ENCODE measurements at regions not wholly inside any gene's neighbourhood (a gene's known extent, or its start where the extent isn't known, plus 50 kb on each side); places are given as distances from the start of the nearest gene placed in this dataset.

- no peak for DNase-seq (ENCODE audit: low read depth, low spot score)
- no peak overlapping the region for H3K27ac ChIP-seq
Measured at GRCh38 chr15:36275656-36276055, 303.8 kb upstream of the CDIN1 start.

DNA sequence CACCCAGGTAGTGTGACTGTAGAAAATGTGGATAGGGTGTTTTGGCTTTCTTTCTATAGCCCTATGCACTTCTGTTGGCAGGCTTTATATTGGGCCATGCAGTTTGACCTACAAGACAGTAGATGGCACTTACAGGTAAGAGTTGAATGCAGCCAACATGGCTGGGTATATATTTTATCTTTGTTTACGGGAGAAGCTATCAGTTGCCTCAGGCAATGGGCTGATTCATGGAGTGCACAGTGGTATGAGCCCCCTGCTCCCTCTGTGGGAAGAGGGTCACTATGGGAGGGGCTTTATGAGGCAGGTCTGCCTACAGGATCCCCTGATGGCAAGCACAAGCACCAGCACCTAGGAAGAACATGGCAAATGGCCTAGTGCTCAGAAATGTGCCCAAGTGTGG is 301.2 kb upstream of the CDIN1 start:
- H3K27ac ChIP-seq, result no peak overlapping the region
- DNase-seq (ENCODE audit: low read depth, low spot score), result no peak

DNA sequence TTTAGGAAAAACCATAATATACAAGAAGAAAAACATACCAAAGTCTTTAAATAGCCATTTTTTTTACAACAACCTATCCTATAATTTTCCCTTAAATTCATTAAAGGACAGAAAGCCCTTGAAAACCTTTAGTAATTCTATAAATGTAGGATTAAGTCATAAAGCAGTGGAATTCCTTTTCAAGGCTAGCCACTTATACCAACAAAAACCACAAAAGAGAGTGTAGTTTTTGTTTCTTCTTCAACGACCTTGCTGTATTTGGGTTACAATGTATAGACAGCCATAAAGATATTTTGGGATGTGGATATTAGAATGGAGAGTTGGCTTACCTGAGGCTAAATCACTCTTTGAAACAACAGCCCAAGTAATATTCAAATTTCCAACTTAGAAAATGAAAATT is 296.6 kb upstream of the CDIN1 start:
- no peak for DNase-seq (ENCODE audit: low read depth, low spot score)
- no peak overlapping the region for H3K27ac ChIP-seq

DNA sequence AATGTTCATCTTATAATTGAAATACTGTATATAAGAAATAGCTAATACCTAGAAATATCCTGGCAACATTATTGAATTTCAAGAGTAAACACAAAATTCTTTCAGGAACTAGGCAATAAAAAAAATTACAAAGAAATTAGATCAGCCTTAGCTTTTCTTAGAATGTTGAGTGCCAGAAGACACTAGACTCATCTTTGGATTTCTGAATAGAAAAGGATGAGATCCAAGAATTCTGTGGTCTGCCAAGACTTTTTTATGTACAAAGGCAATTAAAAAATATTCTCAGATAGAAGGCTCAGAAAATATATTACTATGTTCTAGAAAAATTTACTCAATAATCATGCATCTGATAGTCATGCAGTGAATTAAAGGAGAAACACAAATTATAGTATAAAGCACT is 294.5 kb upstream of the CDIN1 start:
- no peak overlapping the region for H3K27ac ChIP-seq
- DNase-seq (ENCODE audit: low read depth, low spot score), result no peak

DNA sequence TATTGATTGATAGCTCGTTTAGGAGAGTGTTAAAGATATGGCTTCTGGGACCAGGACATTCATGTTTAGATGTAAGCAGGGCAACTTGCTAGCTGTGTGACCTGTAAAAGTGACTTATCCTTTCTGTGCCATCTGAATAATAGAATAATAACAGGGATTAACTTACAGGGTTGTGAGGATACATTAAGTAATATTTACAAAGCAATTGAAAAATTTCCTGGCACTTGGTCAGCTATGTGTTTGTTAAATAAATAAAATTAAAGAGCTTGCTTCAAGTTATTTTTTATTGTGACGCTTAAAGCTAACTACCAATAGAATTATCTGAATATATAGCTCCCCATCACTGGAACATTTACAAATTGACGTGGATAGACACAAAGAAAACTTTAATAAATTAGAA is 287.9 kb upstream of the CDIN1 start:
- no peak overlapping the region for H3K27ac ChIP-seq
- DNase-seq (ENCODE audit: low read depth, low spot score), result no peak

- no peak overlapping the region for H3K27ac ChIP-seq
- no peak for DNase-seq (ENCODE audit: low read depth, low spot score)
Measured at GRCh38 chr15:36294359-36294758, 285.1 kb upstream of the CDIN1 start.

- no peak for DNase-seq (ENCODE audit: low read depth, low spot score)
- H3K27ac ChIP-seq, result no peak overlapping the region
Measured at GRCh38 chr15:36301947-36302346, 277.5 kb upstream of the CDIN1 start.

DNA sequence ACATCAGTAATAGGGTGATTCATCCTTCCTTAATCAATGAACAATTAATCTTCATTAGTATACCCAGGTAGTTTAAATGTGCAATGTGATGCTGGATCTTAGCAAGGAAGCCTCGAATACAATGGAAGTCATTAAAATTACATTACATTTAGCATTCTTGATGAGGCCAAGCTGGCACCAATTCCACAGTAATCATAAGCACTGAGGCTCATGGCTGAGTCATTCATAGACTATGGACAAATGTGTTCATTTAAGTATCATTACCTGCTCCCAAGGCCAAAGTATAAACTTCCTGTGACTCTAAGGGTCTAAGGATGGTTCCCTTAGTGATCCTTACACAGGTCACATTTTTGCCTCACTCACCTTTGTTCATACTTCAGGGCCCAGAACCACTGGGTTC is 266.4 kb upstream of the CDIN1 start:
- no peak for DNase-seq (ENCODE audit: low read depth, low spot score)
- H3K27ac ChIP-seq, result no peak overlapping the region

GRCh38 chr15:36313736-36314280 is 265.6 kb upstream of the CDIN1 start:
- H3K27ac ChIP-seq, result no peak overlapping the region
- no peak for DNase-seq (ENCODE audit: low read depth, low spot score)

GRCh38 chr15:36315649-36316048 is 263.8 kb upstream of the CDIN1 start:
- no peak overlapping the region for H3K27ac ChIP-seq
- no peak for DNase-seq (ENCODE audit: low read depth, low spot score)

GRCh38 chr15:36323615-36324014 is 255.8 kb upstream of the CDIN1 start:
- no peak overlapping the region for H3K27ac ChIP-seq

DNA sequence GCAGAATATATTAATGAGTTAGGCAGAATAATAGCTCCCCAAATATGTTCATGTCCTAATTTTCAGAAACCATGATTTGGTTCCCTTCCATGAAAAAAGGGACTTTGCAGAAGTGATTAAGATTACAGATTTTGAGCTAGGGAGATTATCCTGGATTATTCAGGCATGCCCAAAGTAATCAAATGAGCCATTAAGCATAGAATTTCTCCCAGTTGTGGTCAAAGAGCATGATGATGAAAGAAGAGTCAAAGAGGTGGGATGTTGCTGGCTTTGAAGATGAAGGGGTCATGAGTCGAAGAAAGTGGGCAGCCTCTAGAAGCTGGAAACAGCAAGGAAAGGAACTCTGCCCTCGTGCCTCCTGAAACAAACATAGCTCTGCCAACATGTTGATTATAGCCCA is 254.2 kb upstream of the CDIN1 start:
- H3K27ac ChIP-seq, result no peak overlapping the region
- DNase-seq (ENCODE audit: low read depth, low spot score), result no peak

More at GRCh38 chr15:36323615-36324014, 255.8 kb upstream of the CDIN1 start:
- DNase-seq (ENCODE audit: low read depth, low spot score), result no peak

DNA sequence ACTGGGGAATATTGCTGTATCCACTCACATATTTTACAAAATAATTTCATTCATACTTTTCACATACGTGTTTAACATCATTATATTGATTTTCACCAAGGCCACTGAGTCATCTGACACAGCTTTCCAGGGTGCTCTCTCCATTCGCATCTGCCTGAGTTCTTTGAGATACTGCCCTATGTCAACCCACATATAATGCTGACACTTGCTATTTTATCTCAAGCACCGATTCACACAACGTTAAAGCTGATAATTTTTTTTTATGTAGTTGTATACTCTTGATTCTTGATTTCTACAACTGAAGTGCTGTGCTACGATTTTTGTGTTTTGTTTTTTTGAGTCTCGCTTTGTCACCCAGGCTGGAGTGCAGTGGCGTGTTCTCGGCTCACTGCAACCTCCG is 249.8 kb upstream of the CDIN1 start:
- DNase-seq (ENCODE audit: low read depth, low spot score), result no peak
- H3K27ac ChIP-seq, result no peak overlapping the region

DNA sequence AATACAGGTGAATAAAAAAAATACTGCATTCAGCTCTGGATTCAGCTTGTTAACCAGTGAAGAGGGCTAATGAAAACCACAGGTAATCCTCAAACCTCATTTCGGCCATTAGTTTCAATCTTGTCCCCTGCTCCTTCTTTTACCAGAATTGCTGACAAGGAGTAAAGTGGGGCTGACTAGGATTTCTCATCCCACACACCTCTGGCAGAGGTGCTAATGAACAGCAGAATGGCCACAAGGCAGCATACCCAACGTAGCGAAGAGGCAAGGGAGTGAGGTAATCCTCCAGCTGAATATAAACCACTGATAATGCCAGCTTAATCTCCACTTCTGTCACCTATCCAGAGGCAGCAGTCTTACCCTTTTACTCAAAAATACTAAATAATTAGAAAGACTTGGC is 248.8 kb upstream of the CDIN1 start:
- H3K27ac ChIP-seq, result no peak overlapping the region
- no peak for DNase-seq (ENCODE audit: low read depth, low spot score)

DNA sequence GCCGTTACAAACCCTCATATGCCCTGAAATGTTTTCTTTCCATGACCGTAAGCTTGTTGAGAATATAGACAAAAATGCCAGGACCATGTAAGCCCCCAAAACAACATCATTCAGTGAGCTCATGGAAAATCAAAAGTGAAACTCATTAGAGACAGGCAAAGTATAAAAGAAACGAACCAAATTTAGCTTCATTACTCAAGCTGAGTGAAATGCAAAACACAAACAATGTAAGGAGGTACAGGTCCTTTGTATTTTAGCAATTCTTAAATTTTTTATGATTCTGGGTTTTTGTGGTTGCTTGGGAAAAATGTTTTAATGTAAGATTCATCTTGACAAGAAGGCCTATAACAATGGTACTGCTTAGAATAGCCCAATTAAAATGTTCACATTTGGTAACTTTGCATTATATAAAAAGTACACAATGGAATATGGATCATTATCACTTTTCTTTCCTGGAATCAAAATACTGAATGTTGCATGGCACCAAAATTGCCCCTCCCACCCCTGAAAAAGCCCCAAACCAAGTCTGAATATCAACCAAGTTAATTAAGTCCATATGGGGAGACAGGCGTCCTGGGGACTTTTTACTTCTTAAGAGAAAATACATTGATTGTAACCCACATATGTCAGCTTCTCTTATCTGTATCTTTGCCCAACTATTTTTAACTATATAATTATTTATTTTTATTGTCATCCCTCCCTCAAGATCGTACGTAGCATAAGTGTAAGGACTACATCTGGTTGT is 247.7 kb upstream of the CDIN1 start:
- DNase-seq (ENCODE audit: low read depth, low spot score), result no peak
- no peak overlapping the region for H3K27ac ChIP-seq

GRCh38 chr15:36332301-36332700 is 247.1 kb upstream of the CDIN1 start:
- no peak for DNase-seq (ENCODE audit: low read depth, low spot score)
- no peak overlapping the region for H3K27ac ChIP-seq

DNA sequence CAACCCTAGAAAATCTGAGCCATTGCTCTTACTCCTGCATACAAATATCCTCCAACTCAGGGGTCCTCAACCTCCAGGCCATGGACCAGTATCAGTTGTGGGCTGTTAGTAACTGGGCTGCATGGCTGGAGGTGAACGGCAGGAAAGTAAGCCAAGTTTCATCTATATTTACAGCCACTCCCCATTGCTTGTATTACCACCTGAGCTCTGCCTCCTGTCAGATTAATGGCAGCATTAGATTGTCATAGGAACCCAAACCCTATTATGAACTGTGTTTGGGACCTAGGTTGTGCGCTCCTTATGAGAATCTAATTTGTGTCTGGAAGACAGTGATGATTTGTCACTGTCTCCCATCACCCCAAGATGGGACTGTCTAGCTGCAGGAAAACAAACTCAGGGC is 246.5 kb upstream of the CDIN1 start:
- H3K27ac ChIP-seq, result no peak overlapping the region
- no peak for DNase-seq (ENCODE audit: low read depth, low spot score)

DNA sequence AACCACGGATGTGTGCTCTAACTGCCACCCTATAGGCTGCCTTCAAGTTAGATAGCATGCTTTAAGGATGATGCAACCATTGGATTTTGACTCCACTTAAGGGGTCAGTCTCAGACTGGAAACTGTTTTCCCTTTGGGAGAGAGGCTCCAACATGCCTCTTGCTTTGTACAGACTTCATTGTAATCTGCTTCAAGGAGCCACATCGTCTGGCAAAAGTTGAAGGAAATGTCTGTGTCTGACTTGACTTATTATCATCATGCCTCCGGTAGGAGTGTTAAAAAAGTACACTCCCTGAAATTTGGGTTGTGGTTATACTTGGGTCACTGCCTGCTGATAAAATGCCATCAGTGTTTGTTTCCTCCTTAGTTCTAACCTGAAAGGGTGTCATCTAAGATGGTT is 245.4 kb upstream of the CDIN1 start:
- DNase-seq (ENCODE audit: low read depth, low spot score), result no peak
- H3K27ac ChIP-seq, result no peak overlapping the region

DNA sequence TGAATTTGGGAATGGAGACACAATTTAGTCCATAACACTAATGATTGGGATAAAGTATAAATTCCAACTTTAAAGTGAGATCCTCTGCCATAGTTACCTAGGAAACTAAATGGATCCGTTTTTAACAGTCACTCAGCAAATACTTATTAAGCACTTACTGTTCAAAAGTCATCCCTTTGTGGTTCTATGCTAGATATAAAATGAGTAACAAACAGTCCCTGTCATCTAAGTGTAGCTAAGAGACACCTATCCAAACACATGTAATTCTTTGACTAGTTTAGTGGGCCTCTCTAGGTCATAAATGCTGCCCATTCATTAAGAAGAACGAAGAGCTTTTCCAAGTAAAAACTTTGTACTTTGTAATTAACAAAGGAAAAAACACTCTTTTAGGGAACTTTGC is 244.2 kb upstream of the CDIN1 start:
- H3K27ac ChIP-seq, result no peak overlapping the region
- DNase-seq (ENCODE audit: low read depth, low spot score), result no peak

DNA sequence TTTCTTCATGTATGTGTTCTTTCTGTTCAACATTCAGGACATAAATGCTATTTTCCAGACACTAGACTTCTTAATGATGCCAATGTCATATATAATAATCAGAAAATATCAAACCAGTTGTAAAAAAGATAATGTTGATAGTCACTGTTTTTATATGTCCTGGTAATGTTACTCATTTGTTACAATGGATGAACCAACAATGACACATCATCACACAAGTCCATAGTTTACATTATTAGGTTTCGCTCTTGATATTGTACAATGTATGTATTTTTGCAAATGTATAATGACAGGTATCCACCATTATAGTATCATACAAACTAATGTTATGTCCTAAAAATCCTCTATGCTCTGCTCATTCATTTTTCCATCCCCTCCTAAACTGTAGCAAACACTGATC is 243.8 kb upstream of the CDIN1 start:
- no peak overlapping the region for H3K27ac ChIP-seq
- no peak for DNase-seq (ENCODE audit: low read depth, low spot score)

DNA sequence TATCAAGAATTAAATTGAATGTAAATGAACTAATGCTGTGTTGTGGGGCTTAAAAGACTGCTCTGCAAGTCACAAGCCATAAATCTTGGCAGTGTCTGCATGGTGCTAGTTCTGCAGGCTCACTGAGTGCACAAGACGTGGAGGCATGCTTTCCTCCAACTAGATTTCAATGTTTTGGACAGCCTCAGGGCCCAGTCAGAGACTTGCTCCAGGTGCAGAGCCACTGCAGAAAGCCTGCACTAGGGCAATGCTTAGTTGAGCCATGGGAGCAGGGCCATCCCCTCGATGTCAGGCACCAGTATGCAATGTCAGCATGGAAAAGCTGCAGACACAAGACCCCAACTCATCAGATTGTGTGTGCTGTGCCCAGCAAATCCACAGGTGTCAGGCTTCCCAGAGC is 234.5 kb upstream of the CDIN1 start:
- H3K27ac ChIP-seq, result no peak overlapping the region
- no peak for DNase-seq (ENCODE audit: low read depth, low spot score)

DNA sequence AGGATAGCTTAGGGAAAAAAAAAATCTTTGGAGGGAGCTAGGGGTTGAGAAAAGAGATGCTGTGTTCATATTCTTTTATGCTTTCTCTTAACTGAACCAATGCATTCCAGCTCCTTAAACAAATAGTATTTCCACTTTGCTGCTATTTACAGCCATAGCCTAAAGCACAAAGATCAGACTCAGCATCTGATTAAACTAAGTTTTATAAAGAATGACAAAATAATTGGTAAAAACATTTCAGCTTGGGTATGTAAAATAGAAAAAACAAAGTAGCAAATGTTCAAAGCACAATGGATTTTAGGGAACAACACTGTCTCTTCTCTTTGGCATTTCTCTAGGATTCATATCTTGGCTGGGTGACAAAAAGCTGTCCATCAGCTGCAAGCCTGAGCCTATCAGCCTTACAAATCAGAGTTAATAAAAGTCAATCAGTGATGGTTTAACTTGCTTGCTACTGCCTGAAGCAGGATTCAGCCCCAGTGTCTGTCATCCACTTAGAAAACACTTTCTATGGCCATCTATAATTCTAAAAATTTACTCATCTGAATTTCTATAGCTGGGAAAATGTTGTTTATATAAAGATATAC is 232.1 kb upstream of the CDIN1 start:
- no peak for DNase-seq (ENCODE audit: low read depth, low spot score)
- no peak overlapping the region for H3K27ac ChIP-seq

Measured in epithelial cell of prostate (primary cell).